ENCODE measurements at regions not wholly inside any gene's neighbourhood (a gene's known extent, or its start where the extent isn't known, plus 50 kb on each side); places are given as distances from the start of the nearest gene placed in this dataset.

GRCh38 chr3:34534013-34534412 lies 735.6 kb downstream of the PDCD6IP start:
- no peak overlapping the region for H3K4me3 ChIP-seq (ENCODE audit: low read depth, low read length)
- no peak for DNase-seq (ENCODE audit: low read depth)
- TF ChIP-seq MYC (IDR thresholded peaks at IDR 0.05; ENCODE audit: low read depth, low read length) (no peak), POLR2A (IDR thresholded peaks at IDR 0.05; ENCODE audit: extremely low read depth, insufficient read length) (no peak)
- TF ChIP-seq, protein P1, sequence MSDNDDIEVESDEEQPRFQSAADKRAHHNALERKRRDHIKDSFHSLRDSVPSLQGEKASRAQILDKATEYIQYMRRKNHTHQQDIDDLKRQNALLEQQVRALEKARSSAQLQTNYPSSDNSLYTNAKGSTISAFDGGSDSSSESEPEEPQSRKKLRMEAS (IDR thresholded peaks at IDR 0.05; ENCODE audit: low read depth, low read length): no peak
- TF ChIP-seq, protein P2, sequence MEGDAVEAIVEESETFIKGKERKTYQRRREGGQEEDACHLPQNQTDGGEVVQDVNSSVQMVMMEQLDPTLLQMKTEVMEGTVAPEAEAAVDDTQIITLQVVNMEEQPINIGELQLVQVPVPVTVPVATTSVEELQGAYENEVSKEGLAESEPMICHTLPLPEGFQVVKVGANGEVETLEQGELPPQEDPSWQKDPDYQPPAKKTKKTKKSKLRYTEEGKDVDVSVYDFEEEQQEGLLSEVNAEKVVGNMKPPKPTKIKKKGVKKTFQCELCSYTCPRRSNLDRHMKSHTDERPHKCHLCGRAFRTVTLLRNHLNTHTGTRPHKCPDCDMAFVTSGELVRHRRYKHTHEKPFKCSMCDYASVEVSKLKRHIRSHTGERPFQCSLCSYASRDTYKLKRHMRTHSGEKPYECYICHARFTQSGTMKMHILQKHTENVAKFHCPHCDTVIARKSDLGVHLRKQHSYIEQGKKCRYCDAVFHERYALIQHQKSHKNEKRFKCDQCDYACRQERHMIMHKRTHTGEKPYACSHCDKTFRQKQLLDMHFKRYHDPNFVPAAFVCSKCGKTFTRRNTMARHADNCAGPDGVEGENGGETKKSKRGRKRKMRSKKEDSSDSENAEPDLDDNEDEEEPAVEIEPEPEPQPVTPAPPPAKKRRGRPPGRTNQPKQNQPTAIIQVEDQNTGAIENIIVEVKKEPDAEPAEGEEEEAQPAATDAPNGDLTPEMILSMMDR (IDR thresholded peaks at IDR 0.05; ENCODE audit: low read depth, low read length): no peak

GRCh38 chr3:34544136-34544535 lies 745.7 kb downstream of the PDCD6IP start:
- TF ChIP-seq MYC (IDR thresholded peaks at IDR 0.05; ENCODE audit: low read depth, low read length) (no peak), POLR2A (IDR thresholded peaks at IDR 0.05; ENCODE audit: extremely low read depth, insufficient read length) (no peak)
- TF ChIP-seq, protein P2 (IDR thresholded peaks at IDR 0.05; ENCODE audit: low read depth, low read length): no peak
- TF ChIP-seq, protein P1 (IDR thresholded peaks at IDR 0.05; ENCODE audit: low read depth, low read length): no peak
- no peak overlapping the region for H3K4me3 ChIP-seq (ENCODE audit: low read depth, low read length)
- DNase-seq (ENCODE audit: low read depth): no peak

DNA sequence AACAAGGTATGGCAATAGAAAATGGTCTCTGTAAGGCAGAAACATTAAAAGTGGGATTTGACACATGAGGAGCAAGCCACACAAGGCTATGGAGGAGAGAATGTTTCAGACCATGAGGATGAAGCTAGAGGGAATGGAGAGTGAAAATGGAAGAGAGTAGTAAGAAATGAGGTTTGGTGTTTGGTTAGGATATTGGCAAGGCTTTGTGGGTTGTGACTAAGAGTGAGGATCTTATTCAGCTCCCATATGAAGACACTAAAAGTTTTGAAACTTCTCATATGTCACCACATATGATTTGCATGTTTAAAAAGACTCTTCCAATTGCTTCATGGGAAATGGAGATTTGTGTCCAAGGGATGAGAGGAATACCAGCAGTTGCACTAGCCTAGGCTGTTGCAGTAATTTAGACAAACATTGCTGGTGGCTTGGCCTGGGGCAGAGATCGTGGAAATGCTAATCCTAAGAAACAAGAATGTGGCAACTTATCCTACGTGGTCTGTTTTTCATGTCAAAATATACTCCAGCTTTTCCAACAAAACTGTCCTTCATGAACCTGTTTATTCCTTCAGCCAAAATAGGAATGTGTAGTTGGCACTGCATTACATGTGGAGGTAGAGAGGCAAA lies 749.0 kb downstream of the PDCD6IP start:
- no peak for DNase-seq (ENCODE audit: low read depth)
- TF ChIP-seq MYC (IDR thresholded peaks at IDR 0.05; ENCODE audit: low read depth, low read length) (no peak), POLR2A (IDR thresholded peaks at IDR 0.05; ENCODE audit: extremely low read depth, insufficient read length) (no peak)
- TF ChIP-seq, protein P1 (IDR thresholded peaks at IDR 0.05; ENCODE audit: low read depth, low read length): no peak
- TF ChIP-seq, protein P2 (IDR thresholded peaks at IDR 0.05; ENCODE audit: low read depth, low read length): no peak
- H3K4me3 ChIP-seq (ENCODE audit: low read depth, low read length): no peak overlapping the region

GRCh38 chr3:34567266-34567665 lies 768.8 kb downstream of the PDCD6IP start:
- DNase-seq (ENCODE audit: low read depth): no peak
- no peak overlapping the region for H3K4me3 ChIP-seq (ENCODE audit: low read depth, low read length)
- TF ChIP-seq POLR2A (IDR thresholded peaks at IDR 0.05; ENCODE audit: extremely low read depth, insufficient read length) (no peak), MYC (IDR thresholded peaks at IDR 0.05; ENCODE audit: low read depth, low read length) (no peak)
- TF ChIP-seq, protein P2 (IDR thresholded peaks at IDR 0.05; ENCODE audit: low read depth, low read length): no peak
- TF ChIP-seq, protein P1 (IDR thresholded peaks at IDR 0.05; ENCODE audit: low read depth, low read length): no peak

GRCh38 chr3:34568766-34569165 lies 770.3 kb downstream of the PDCD6IP start:
- no peak for DNase-seq (ENCODE audit: low read depth)
- TF ChIP-seq, protein P1 (IDR thresholded peaks at IDR 0.05; ENCODE audit: low read depth, low read length): no peak
- TF ChIP-seq, protein P2 (IDR thresholded peaks at IDR 0.05; ENCODE audit: low read depth, low read length): no peak
- TF ChIP-seq MYC (IDR thresholded peaks at IDR 0.05; ENCODE audit: low read depth, low read length): no peak
- TF ChIP-seq POLR2A (IDR thresholded peaks at IDR 0.05; ENCODE audit: extremely low read depth, insufficient read length): no peak

More at GRCh38 chr3:34568766-34569165, 770.3 kb downstream of the PDCD6IP start:
- no peak overlapping the region for H3K4me3 ChIP-seq (ENCODE audit: low read depth, low read length)
